ENCODE measurements at regions not wholly inside any gene's neighbourhood (a gene's known extent, or its start where the extent isn't known, plus 50 kb on each side); places are given as distances from the start of the nearest gene placed in this dataset.

GRCh38 chr1:208825300-208825699 lies 581.1 kb upstream of the PLXNA2 start:
- TF ChIP-seq, protein P1, sequence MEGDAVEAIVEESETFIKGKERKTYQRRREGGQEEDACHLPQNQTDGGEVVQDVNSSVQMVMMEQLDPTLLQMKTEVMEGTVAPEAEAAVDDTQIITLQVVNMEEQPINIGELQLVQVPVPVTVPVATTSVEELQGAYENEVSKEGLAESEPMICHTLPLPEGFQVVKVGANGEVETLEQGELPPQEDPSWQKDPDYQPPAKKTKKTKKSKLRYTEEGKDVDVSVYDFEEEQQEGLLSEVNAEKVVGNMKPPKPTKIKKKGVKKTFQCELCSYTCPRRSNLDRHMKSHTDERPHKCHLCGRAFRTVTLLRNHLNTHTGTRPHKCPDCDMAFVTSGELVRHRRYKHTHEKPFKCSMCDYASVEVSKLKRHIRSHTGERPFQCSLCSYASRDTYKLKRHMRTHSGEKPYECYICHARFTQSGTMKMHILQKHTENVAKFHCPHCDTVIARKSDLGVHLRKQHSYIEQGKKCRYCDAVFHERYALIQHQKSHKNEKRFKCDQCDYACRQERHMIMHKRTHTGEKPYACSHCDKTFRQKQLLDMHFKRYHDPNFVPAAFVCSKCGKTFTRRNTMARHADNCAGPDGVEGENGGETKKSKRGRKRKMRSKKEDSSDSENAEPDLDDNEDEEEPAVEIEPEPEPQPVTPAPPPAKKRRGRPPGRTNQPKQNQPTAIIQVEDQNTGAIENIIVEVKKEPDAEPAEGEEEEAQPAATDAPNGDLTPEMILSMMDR (IDR thresholded peaks at IDR 0.05) = no peak
- TF ChIP-seq POLR2A (IDR thresholded peaks at IDR 0.05) (no peak), POLR2AphosphoS5 (IDR thresholded peaks at IDR 0.05; ENCODE audit: insufficient read depth in 1 of 2, low read depth in 1 of 2) (no peak)
